Mesendoderm (in vitro differentiated cells): ENCODE measurements at regions not wholly inside any gene's neighbourhood (a gene's known extent, or its start where the extent isn't known, plus 50 kb on each side); places are given as distances from the start of the nearest gene placed in this dataset.

Experiments
- DNase-seq: peaks from one replicate; pipeline ENCODE4 v3.0.0; 2013
- H2AK5ac ChIP-seq: 2 replicates; pipeline ENCODE4 v1.6.1; 2013; ENCODE audit warnings: low read length, inconsistent platforms
- H2BK120ac ChIP-seq: 2 replicates; pipeline ENCODE4 v1.6.1; 2013; ENCODE audit warnings: low read depth, mild to moderate bottlenecking, low read length, moderate library complexity, mixed read lengths
- H2BK15ac ChIP-seq: replicated peaks from 2 replicates; pipeline ENCODE4 v1.6.1; 2013; ENCODE audit warnings: low read depth, mild to moderate bottlenecking, moderate library complexity
- H2BK5ac ChIP-seq: 2 replicates; pipeline ENCODE4 v1.6.1; 2013; ENCODE audit warnings: low read length, inconsistent platforms
- H3K18ac ChIP-seq: 2 replicates; pipeline ENCODE4 v1.6.1; 2013; ENCODE audit warnings: mild to moderate bottlenecking, low read length, mixed read lengths
- H3K23ac ChIP-seq: one replicate; pipeline ENCODE4 v1.6.1; 2013; ENCODE audit warnings: low read length
- H3K27ac ChIP-seq: 2 replicates; pipeline ENCODE4 v1.5.1; 2013; ENCODE audit warnings: low read depth, mild to moderate bottlenecking, inconsistent platforms, low read length, moderate library complexity
- H3K27me3 ChIP-seq: 2 replicates; pipeline ENCODE4 v1.6.1; 2013; ENCODE audit warnings: low read length, control low read depth, mild to moderate bottlenecking, inconsistent platforms; ENCODE audit not compliant: insufficient read depth, poor library complexity
- H3K36me3 ChIP-seq: 2 replicates; pipeline ENCODE4 v1.6.1; 2013; ENCODE audit warnings: low read length, inconsistent platforms; ENCODE audit not compliant: control insufficient read depth, insufficient read depth
- H3K4ac ChIP-seq: one replicate; pipeline ENCODE4 v1.6.1; 2013; ENCODE audit warnings: low read depth, mild to moderate bottlenecking, low read length, moderate library complexity
- H3K4me1 ChIP-seq: 2 replicates; pipeline ENCODE4 v1.6.1; 2013; ENCODE audit warnings: low read depth, low read length, inconsistent platforms; ENCODE audit not compliant: control insufficient read depth
- H3K4me2 ChIP-seq: 2 replicates; pipeline ENCODE4 v1.6.1; 2013; ENCODE audit warnings: low read length
- H3K4me3 ChIP-seq: 2 replicates; pipeline ENCODE4 v1.5.1; 2013; ENCODE audit warnings: mild to moderate bottlenecking, low read length
- H3K56ac ChIP-seq: one replicate; pipeline ENCODE4 v1.6.1; 2013; ENCODE audit warnings: low read length
- H3K79me1 ChIP-seq: 2 replicates; pipeline ENCODE4 v1.6.1; 2013; ENCODE audit warnings: low read length, inconsistent platforms
- H3K79me2 ChIP-seq: 2 replicates; pipeline ENCODE4 v1.6.1; 2013; ENCODE audit warnings: mild to moderate bottlenecking, low read length; ENCODE audit not compliant: control insufficient read depth, insufficient read depth
- H3K9ac ChIP-seq: 2 replicates; pipeline ENCODE4 v1.6.1; 2013; ENCODE audit warnings: low read length, inconsistent platforms
- H4K5ac ChIP-seq: one replicate; pipeline ENCODE4 v1.6.1; 2013; ENCODE audit warnings: low read length
- H4K8ac ChIP-seq: one replicate; pipeline ENCODE4 v1.6.1; 2013; ENCODE audit warnings: low read depth, mild to moderate bottlenecking, control low read depth, low read length, moderate library complexity
- WGBS: extraction: QIAGEN DNeasy Blood & Tissue Kit; methylation state at CpG from one replicate; pipeline ENCODE4 v1.1.7; 2013; ENCODE audit warnings: low lambda C conversion rate, missing lambda C conversion rate; ENCODE audit not compliant: insufficient coverage; ENCODE audit errors: extremely low coverage; 5-methylcytosine and 5-hydroxymethylcytosine counted together

DNA sequence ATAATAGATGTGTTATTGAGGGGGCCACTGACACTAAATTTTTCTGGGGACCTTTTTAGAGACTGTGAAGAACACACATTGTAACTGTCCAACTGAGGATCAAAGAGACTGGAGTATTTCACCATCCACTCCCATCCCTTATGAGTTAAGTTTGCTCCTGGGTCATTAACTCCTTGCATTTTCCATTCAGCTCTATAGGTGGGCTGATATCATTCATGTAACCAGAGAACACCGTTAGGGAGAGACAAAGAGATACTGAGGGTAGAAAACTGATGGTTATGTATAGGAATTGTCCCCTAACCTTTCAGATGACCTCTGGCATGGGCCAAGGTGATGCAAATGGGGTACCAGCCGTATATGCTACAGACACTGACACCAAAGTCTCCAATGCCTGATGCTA is 142.4 kb upstream of the TLR4 start:
- no CpG with 5 or more reads among the region's 2 CpGs for WGBS
- Histone ChIP-seq H3K4me3 (no peak overlapping the region), H3K4ac (no peak overlapping the region), H3K27me3 (no peaks in the 10 kb centered on the region), H3K18ac (no peak overlapping the region), H3K79me2 (no peaks in the 10 kb centered on the region), H3K27ac (no peak overlapping the region), H3K36me3 (no peaks in the 10 kb centered on the region), H4K5ac (no peak overlapping the region), H2AK5ac (no peak overlapping the region), H3K23ac (no peak overlapping the region), H3K56ac (no peak overlapping the region), H3K79me1 (no peaks in the 10 kb centered on the region), H4K8ac (no peak overlapping the region), H2BK5ac (no peak overlapping the region), H3K4me2 (no peak overlapping the region), H2BK15ac (no peak overlapping the region), H3K4me1 (no peaks in the 10 kb centered on the region), H3K9ac (no peak overlapping the region), H2BK120ac (no peak overlapping the region)
- DNase-seq: peak; percentile 8

DNA sequence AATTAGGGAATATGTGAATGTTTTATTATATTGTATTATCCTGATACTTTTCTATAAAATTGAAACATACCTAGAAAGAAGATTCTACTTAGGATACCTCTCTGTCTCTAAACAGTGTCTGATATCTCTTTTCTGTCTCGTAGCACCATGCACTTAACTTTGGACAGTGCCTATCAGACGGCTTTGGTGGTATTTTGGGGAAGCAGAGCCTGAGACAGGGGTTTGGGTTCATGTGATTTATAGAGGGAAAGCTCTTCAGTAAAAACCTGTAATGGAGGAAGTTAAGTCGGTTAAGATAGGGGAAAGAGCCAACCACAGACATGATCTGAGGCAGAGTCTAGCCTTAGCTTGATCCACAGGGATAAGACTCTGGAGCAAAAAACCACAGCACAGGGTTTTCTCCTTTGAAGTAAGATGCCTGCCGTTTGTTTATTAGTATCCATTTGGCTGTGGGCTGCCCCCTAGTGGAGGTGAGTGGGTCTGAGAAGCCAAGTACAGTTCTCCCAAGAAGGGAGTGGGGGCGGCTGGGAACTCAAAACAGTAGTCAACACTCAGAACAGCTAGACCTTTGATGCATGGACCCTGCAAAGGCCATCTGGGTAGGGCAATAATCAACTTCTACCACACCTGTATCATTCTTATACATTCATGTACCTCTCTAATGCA is 141.2 kb upstream of the ASTN2 start:
- Histone ChIP-seq H3K18ac (no peak overlapping the region), H2BK15ac (no peak overlapping the region), H3K79me1 (no peaks in the 10 kb centered on the region), H3K4me2 (no peak overlapping the region), H4K5ac (no peak overlapping the region), H2BK5ac (no peak overlapping the region), H3K4ac (no peak overlapping the region), H3K4me3 (no peak overlapping the region), H3K27ac (no peak overlapping the region), H3K27me3 (no peaks in the 10 kb centered on the region), H2AK5ac (no peak overlapping the region), H3K23ac (no peak overlapping the region), H3K56ac (no peak overlapping the region), H3K36me3 (no peaks in the 10 kb centered on the region), H3K9ac (no peak overlapping the region), H3K4me1 (no peaks in the 10 kb centered on the region), H2BK120ac (no peak overlapping the region), H4K8ac (no peak overlapping the region), H3K79me2 (no peaks in the 10 kb centered on the region)
- no CpG with 5 or more reads among the region's 5 CpGs for WGBS
- DNase-seq: peak; percentile 85

DNA sequence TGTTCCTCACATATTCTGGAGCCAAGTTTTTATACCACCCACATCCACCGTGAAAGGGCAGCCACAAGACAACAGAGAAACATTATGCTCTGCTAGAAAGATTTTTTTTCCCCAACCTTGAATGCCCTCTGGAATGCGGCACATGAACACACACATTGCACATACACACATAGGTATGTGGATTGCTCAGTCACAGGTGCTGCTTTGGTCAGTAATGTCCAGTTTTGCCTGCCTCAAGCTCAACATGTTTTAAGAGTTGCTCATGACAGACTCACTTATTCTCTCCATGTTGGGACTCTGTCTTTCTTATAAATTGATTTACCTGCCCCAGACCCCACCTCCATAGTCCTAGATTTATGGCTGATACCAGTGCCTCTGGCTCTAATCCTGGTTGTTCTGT is 138.0 kb upstream of the ASTN2 start:
- no peak overlapping the region for H2BK5ac ChIP-seq
- H2BK15ac ChIP-seq: no peak overlapping the region
- H3K79me2 ChIP-seq: no peaks in the 10 kb centered on the region
- no peak overlapping the region for H3K23ac ChIP-seq
- no peaks in the 10 kb centered on the region for H3K27me3 ChIP-seq
- no peak overlapping the region for H3K4me2 ChIP-seq
- H3K56ac ChIP-seq: no peak overlapping the region
- DNase-seq: no peak
- no CpG with 5 or more reads among the region's 2 CpGs for WGBS
- no peak overlapping the region for H2BK120ac ChIP-seq
- H4K8ac ChIP-seq: no peak overlapping the region
- no peak overlapping the region for H3K27ac ChIP-seq
- no peak overlapping the region for H3K4ac ChIP-seq
- H3K4me1 ChIP-seq: no peaks in the 10 kb centered on the region
- H3K4me3 ChIP-seq: no peak overlapping the region
- H3K18ac ChIP-seq: no peak overlapping the region
- H3K36me3 ChIP-seq: no peaks in the 10 kb centered on the region
- H3K9ac ChIP-seq: no peak overlapping the region
- H4K5ac ChIP-seq: no peak overlapping the region
- no peak overlapping the region for H2AK5ac ChIP-seq
- no peaks in the 10 kb centered on the region for H3K79me1 ChIP-seq

DNA sequence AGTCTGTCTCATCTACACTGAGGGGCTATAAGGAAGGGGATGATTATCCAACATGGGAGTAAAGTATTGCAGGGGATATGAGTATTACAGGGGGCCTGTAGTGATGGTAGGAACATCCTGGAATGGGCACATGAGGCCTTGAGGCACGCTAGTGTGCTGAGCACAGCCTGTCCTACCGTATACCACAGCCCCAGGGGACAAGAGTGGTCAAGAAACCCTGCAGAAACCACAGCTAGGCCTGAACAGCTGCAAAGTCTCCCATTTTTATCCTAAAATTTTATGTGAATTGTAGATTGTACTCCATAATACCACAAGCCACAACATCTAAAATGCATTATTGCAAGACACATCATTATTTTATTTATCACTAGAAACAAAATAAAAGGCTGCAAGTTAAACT is 136.3 kb upstream of the ASTN2 start:
- WGBS: no CpG with 5 or more reads among the region's 2 CpGs
- DNase-seq: no peak

DNA sequence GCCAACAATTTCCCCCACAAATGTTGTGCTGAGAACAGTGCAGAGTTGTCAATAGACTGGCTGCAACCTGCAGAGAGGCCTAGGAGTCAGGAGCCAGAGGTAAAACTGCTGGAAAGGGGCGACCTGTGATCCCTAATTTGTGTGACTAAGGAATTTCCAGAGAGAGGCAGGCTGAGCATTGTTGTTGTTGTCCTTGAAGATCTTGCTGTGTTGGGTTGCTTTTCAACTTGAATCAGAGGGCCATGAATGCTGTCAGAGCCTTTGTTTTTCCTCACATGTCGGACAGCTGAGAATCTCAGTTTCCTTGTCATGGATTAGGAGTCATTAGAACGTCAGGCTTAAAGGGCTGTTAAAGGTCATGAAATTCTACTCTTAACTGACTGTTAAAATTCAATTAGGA is 134.6 kb upstream of the ASTN2 start:
- Histone ChIP-seq H2BK5ac (no peak overlapping the region), H3K4me2 (no peak overlapping the region), H3K79me1 (no peaks in the 10 kb centered on the region), H2BK120ac (no peak overlapping the region), H3K4ac (no peak overlapping the region), H3K18ac (no peak overlapping the region), H3K27me3 (no peaks in the 10 kb centered on the region), H3K4me1 (no peaks in the 10 kb centered on the region), H4K5ac (no peak overlapping the region), H2AK5ac (no peak overlapping the region), H4K8ac (no peak overlapping the region), H3K36me3 (no peaks in the 10 kb centered on the region), H3K9ac (no peak overlapping the region), H3K23ac (no peak overlapping the region), H3K4me3 (no peak overlapping the region), H3K56ac (no peak overlapping the region), H3K27ac (no peak overlapping the region), H2BK15ac (no peak overlapping the region), H3K79me2 (no peaks in the 10 kb centered on the region)
- no peak for DNase-seq
- no CpG with 5 or more reads among the region's 3 CpGs for WGBS

More for the DNA sequence above, 136.3 kb upstream of the ASTN2 start:
- Histone ChIP-seq H3K18ac (no peak overlapping the region), H3K4me3 (no peak overlapping the region), H3K79me2 (no peaks in the 10 kb centered on the region), H3K36me3 (no peaks in the 10 kb centered on the region), H3K79me1 (no peaks in the 10 kb centered on the region), H3K4ac (no peak overlapping the region), H3K27ac (no peak overlapping the region), H3K4me2 (no peak overlapping the region), H2BK5ac (no peak overlapping the region), H4K5ac (no peak overlapping the region), H2AK5ac (no peak overlapping the region), H4K8ac (no peak overlapping the region), H3K23ac (no peak overlapping the region), H2BK15ac (no peak overlapping the region), H3K27me3 (no peaks in the 10 kb centered on the region), H3K4me1 (no peaks in the 10 kb centered on the region), H2BK120ac (no peak overlapping the region), H3K56ac (no peak overlapping the region), H3K9ac (no peak overlapping the region)

DNA sequence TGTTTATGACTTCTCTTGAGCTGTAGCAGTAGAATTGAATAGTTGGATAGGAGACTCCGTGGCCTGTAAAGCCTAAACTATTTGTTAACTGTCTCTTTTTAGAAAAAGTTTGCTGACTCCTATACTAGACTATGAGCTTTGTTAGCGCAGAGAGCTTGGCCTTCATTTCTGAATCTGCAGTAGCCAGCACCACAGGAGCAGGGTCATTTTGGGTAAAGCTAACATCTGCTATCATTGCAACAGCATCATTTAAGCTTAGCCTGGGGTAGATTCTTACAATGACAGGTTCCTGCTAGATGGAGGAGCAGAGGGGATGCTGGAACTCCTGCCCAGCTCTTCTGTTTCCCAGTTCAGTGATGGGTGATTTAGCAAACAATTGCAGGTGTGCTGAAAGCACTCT is 133.7 kb upstream of the ASTN2 start:
- no peaks in the 10 kb centered on the region for H3K79me2 ChIP-seq
- no peak for DNase-seq
- H2AK5ac ChIP-seq: no peak overlapping the region
- H3K27ac ChIP-seq: no peak overlapping the region
- no peaks in the 10 kb centered on the region for H3K36me3 ChIP-seq
- no peaks in the 10 kb centered on the region for H3K4me1 ChIP-seq
- H2BK15ac ChIP-seq: no peak overlapping the region
- H3K4ac ChIP-seq: no peak overlapping the region
- no peak overlapping the region for H3K18ac ChIP-seq
- H2BK120ac ChIP-seq: no peak overlapping the region
- no peak overlapping the region for H3K23ac ChIP-seq
- H3K56ac ChIP-seq: no peak overlapping the region
- H2BK5ac ChIP-seq: no peak overlapping the region
- H3K79me1 ChIP-seq: no peaks in the 10 kb centered on the region
- H3K4me2 ChIP-seq: no peak overlapping the region
- no peak overlapping the region for H3K4me3 ChIP-seq
- WGBS: no CpG with 5 or more reads among the region's 2 CpGs
- H3K9ac ChIP-seq: no peak overlapping the region
- H3K27me3 ChIP-seq: no peaks in the 10 kb centered on the region
- no peak overlapping the region for H4K5ac ChIP-seq
- no peak overlapping the region for H4K8ac ChIP-seq
